ENCODE measurements at regions not wholly inside any gene's neighbourhood (a gene's known extent, or its start where the extent isn't known, plus 50 kb on each side); places are given as distances from the start of the nearest gene placed in this dataset.

- TF ChIP-seq CTCF (IDR thresholded peaks at IDR 0.05) = no peak
- no peak for TF ChIP-seq POLR2A (IDR thresholded peaks at IDR 0.05)
Observed at GRCh38 chr6:78192057-78192456, 539.2 kb downstream of the MEI4 start.

All from thyroid gland (tissue), 4 donors.